KMS-11 (cell line): ENCODE measurements at regions not wholly inside any gene's neighbourhood (a gene's known extent, or its start where the extent isn't known, plus 50 kb on each side); places are given as distances from the start of the nearest gene placed in this dataset.

ENCODE experiments used
- H2AFZ ChIP-seq: fragments of 200-600 bp; sonication (generic); 2 replicates; pipeline ENCODE4 v1.6.1; 2016; ENCODE audit warnings: antibody characterized with exemption, mixed run types, low read depth
- H3K27ac ChIP-seq: fragments of 200-600 bp; sonication (generic); 2 replicates; pipeline ENCODE4 v1.6.1; 2016; ENCODE audit warnings: mild to moderate bottlenecking, mixed run types
- H3K27me3 ChIP-seq: fragments of 200-600 bp; sonication (generic); 2 replicates; pipeline ENCODE4 v1.6.1; 2017; ENCODE audit warnings: mild to moderate bottlenecking, low read depth, mixed run types, moderate library complexity; ENCODE audit not compliant: insufficient read depth
- H3K36me3 ChIP-seq: fragments of 200-600 bp; sonication (generic); 2 replicates; pipeline ENCODE4 v1.6.1; 2017; ENCODE audit warnings: mild to moderate bottlenecking, mixed run types; ENCODE audit not compliant: insufficient read depth
- H3K4me1 ChIP-seq: fragments of 200-600 bp; sonication (generic); 2 replicates; pipeline ENCODE4 v1.6.1; 2016; ENCODE audit warnings: mild to moderate bottlenecking, low read depth, mixed run types; ENCODE audit not compliant: poor library complexity, severe bottlenecking
- H3K4me2 ChIP-seq: fragments of 200-600 bp; sonication (generic); 2 replicates; pipeline ENCODE4 v1.7.0; 2016; ENCODE audit warnings: mild to moderate bottlenecking, mixed run types
- H3K4me3 ChIP-seq: fragments of 200-600 bp; sonication (generic); IDR thresholded peaks from 2 replicates; pipeline ENCODE4 v1.6.1; 2017; ENCODE audit warnings: low read depth, low read length, mixed read lengths; ENCODE audit not compliant: insufficient read depth
- H3K79me2 ChIP-seq: fragments of 200-600 bp; sonication (generic); 2 replicates; pipeline ENCODE4 v1.6.1; 2016; ENCODE audit warnings: low read depth, mixed run types; ENCODE audit not compliant: insufficient read depth
- H3K9ac ChIP-seq: fragments of 200-600 bp; sonication (generic); 2 replicates; pipeline ENCODE4 v1.6.1; 2016; ENCODE audit warnings: mild to moderate bottlenecking, mixed run types
- H4K20me1 ChIP-seq: fragments of 200-600 bp; sonication (generic); 2 replicates; pipeline ENCODE4 v1.6.1; 2016; ENCODE audit warnings: mild to moderate bottlenecking, mixed run types; ENCODE audit not compliant: insufficient read depth
- TF ChIP-seq, protein P1 (sequence below): fragments of 200-600 bp; sonication (generic); conservative IDR thresholded peaks from 2 replicates; pipeline ENCODE4 v1.6.1; 2017; ENCODE audit warnings: low read depth, mild to moderate bottlenecking, antibody characterized with exemption, low read length, moderate library complexity, mixed read lengths

DNA sequence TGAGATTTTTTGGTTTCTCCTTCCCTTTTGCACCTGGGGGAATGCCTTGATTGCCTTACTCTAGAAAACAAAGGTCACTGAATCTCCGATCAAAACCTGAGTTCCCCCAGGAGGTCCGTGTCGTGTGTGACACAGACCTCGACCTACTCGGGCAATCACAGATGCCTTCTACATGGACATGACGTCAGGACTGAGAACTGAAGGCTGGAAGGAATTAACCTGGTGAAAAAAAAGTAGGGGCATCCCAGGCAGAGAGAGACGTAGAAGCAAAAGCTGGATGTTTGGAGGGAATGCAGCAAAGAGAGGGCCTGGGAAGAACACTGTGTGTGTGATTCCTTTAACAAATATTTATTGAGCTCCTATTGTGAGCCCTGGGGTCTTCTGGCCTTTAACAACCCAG lies 178.0 kb downstream of the PRDM2 start:
- Histone ChIP-seq H3K27me3 (no peaks in the 10 kb centered on the region), H4K20me1 (no peaks in the 10 kb centered on the region), H3K36me3 (no peaks in the 10 kb centered on the region), H2AFZ (no peak overlapping the region), H3K9ac (no peak overlapping the region), H3K27ac (no peak overlapping the region), H3K4me2 (no peak overlapping the region), H3K4me3 (no peak overlapping the region), H3K4me1 (no peaks in the 10 kb centered on the region), H3K79me2 (no peaks in the 10 kb centered on the region)
- TF ChIP-seq, protein P1, sequence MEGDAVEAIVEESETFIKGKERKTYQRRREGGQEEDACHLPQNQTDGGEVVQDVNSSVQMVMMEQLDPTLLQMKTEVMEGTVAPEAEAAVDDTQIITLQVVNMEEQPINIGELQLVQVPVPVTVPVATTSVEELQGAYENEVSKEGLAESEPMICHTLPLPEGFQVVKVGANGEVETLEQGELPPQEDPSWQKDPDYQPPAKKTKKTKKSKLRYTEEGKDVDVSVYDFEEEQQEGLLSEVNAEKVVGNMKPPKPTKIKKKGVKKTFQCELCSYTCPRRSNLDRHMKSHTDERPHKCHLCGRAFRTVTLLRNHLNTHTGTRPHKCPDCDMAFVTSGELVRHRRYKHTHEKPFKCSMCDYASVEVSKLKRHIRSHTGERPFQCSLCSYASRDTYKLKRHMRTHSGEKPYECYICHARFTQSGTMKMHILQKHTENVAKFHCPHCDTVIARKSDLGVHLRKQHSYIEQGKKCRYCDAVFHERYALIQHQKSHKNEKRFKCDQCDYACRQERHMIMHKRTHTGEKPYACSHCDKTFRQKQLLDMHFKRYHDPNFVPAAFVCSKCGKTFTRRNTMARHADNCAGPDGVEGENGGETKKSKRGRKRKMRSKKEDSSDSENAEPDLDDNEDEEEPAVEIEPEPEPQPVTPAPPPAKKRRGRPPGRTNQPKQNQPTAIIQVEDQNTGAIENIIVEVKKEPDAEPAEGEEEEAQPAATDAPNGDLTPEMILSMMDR: no peak

DNA sequence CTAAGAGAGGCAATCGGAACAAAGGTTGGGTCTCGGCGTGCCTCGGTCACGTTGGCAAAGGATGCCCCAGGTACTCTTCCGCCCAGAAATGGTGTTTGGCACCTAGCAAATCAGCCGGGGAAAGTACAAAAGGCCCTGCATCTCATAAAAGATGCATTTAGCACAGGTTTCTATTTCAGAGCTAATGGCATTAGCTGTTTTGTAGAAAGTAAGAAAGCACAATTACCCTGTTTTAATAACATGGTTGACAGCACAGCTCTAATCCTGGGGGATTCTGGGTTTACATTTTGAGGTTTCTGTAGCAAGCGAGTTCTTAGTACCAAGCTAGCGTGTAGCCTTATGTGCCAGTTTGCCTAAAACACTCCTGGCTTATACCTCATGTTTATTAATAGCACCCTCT lies 178.5 kb downstream of the PRDM2 start:
- H3K4me3 ChIP-seq: no peak overlapping the region

DNA sequence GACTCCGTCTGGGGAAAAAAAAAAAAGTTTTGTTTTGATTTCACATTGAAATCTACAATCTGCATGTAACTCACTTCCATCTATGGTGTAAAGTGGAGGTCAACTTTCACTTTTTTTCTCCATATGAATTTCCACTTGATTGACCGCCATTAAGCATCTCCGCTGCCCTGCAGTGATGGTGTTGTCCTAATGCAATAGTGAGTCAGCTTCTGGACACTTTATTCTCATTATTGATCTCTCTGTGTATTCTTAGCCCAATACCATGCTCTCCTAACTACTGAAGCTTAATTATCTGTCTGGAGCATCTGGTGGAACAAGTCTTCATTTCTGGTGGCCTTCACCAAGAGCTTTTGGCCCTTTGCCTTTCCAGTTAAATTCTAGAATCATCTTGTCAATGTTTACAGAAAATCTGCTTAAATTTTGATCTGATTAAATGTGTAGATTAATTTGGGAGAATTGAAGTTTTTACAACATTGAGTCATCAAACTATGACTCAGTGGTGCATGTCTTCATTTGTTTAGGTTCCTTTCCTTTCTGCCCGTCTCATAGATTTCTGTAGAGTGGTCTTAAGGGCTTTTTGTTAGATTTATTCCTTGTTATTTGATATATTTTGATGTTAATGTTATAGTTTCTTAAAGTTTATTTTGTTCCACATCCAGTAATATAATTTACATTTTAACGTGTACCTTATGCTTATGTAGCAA lies 181.5 kb downstream of the PRDM2 start:
- Histone ChIP-seq H3K4me1 (no peaks in the 10 kb centered on the region), H2AFZ (no peak overlapping the region), H3K27me3 (no peaks in the 10 kb centered on the region), H3K4me2 (no peak overlapping the region), H3K79me2 (no peaks in the 10 kb centered on the region), H4K20me1 (no peaks in the 10 kb centered on the region), H3K27ac (no peak overlapping the region), H3K4me3 (no peak overlapping the region), H3K9ac (no peak overlapping the region), H3K36me3 (no peaks in the 10 kb centered on the region)
- TF ChIP-seq, protein P1: no peak

More for the DNA sequence above, 178.5 kb downstream of the PRDM2 start:
- Histone ChIP-seq H2AFZ (no peak overlapping the region), H3K79me2 (no peaks in the 10 kb centered on the region), H3K4me1 (no peaks in the 10 kb centered on the region), H4K20me1 (no peaks in the 10 kb centered on the region), H3K27ac (no peak overlapping the region), H3K27me3 (no peaks in the 10 kb centered on the region), H3K9ac (no peak overlapping the region), H3K4me2 (no peak overlapping the region), H3K36me3 (no peaks in the 10 kb centered on the region)
- TF ChIP-seq, protein P1: no peak

DNA sequence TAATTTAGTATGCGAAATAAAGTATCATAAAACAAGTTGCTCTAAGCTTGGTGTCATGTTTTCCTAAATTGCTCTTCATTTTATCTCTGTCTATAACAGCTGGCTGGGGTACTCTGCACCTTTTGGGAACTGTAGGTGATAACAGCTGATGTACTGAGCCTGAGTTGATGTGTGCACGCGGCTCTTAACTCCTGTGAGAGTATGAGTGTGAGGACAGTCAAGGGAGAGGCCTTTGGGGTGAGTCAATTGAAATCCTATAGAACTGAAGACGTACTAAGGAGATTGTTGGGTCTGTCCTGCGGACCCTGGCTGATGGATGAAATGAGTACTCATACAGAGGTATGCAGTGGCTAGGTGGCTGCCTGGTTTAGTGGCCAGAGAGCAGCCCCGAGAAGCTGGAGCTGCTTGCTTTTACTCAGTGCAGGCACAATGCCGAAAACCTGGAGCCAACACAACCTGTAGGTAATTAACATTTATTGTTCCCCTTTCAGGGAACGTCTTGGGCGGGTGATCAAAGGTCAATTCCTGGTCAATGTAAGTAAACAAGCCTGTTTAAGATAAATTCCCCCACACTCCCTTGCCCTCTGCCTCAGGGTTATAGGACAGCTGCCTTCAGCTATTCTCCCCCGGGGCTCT lies 188.5 kb downstream of the PRDM2 start:
- Histone ChIP-seq H3K36me3 (no peaks in the 10 kb centered on the region), H4K20me1 (no peaks in the 10 kb centered on the region)

More for the DNA sequence above, 188.5 kb downstream of the PRDM2 start:
- no peak overlapping the region for H3K4me3 ChIP-seq
- no peak overlapping the region for H3K9ac ChIP-seq
- TF ChIP-seq, protein P1: no peak
- no peak overlapping the region for H3K4me2 ChIP-seq
- H3K27me3 ChIP-seq: no peaks in the 10 kb centered on the region
- no peak overlapping the region for H2AFZ ChIP-seq
- H3K4me1 ChIP-seq: no peaks in the 10 kb centered on the region
- no peaks in the 10 kb centered on the region for H3K79me2 ChIP-seq
- no peak overlapping the region for H3K27ac ChIP-seq
